H9 (cell line): ENCODE measurements at regions not wholly inside any gene's neighbourhood (a gene's known extent, or its start where the extent isn't known, plus 50 kb on each side); places are given as distances from the start of the nearest gene placed in this dataset.

Experiments
- DNase-seq: peaks from one replicate; pipeline ENCODE4 v3.0.0-alpha.2; 2017
- H2AFZ ChIP-seq: one replicate; pipeline ENCODE4 v1.6.1; 2013; ENCODE audit warnings: mild to moderate bottlenecking, low read length, control low read depth, moderate library complexity
- H2AK5ac ChIP-seq: 2 replicates; pipeline ENCODE4 v1.6.1; 2013; ENCODE audit warnings: low read length, control low read depth, mixed read lengths; ENCODE audit not compliant: insufficient read length
- H2BK120ac ChIP-seq: one replicate; pipeline ENCODE4 v1.6.1; 2013; ENCODE audit warnings: low read depth, mild to moderate bottlenecking, low read length, control low read depth, inconsistent platforms; ENCODE audit not compliant: poor library complexity, severe bottlenecking
- H2BK12ac ChIP-seq: 2 replicates; pipeline ENCODE4 v1.6.1; 2013; ENCODE audit warnings: low read length, control low read depth, mixed read lengths, low read depth; ENCODE audit not compliant: insufficient read length
- H2BK15ac ChIP-seq: 2 replicates; pipeline ENCODE4 v1.6.1; 2013; ENCODE audit warnings: low read depth, low read length, control low read depth
- H2BK20ac ChIP-seq: one replicate; pipeline ENCODE4 v1.6.1; 2013; ENCODE audit warnings: low read depth, mild to moderate bottlenecking, low read length, control low read depth, inconsistent platforms; ENCODE audit not compliant: poor library complexity, severe bottlenecking
- H2BK5ac ChIP-seq: 2 replicates; pipeline ENCODE4 v1.6.1; 2013; ENCODE audit warnings: low read length, control low read depth, mixed read lengths; ENCODE audit not compliant: insufficient read length
- H3K14ac ChIP-seq: 2 replicates; pipeline ENCODE4 v1.6.1; 2013; ENCODE audit warnings: low read length, control low read depth; ENCODE audit not compliant: insufficient read depth
- H3K18ac ChIP-seq: 2 replicates; pipeline ENCODE4 v1.6.1; 2013; ENCODE audit warnings: low read depth, mild to moderate bottlenecking, mixed read lengths, low read length, control low read depth; ENCODE audit not compliant: insufficient read length
- H3K23ac ChIP-seq: 2 replicates; pipeline ENCODE4 v1.6.1; 2013; ENCODE audit warnings: low read length, control low read depth, mixed read lengths, low read depth; ENCODE audit not compliant: insufficient read length
- H3K23me2 ChIP-seq: 2 replicates; pipeline ENCODE4 v1.6.1; 2013; ENCODE audit warnings: low read depth, mild to moderate bottlenecking, mixed read lengths, low read length, control low read depth; ENCODE audit not compliant: insufficient read length, poor library complexity, severe bottlenecking
- H3K27ac ChIP-seq: 2 replicates; pipeline ENCODE4 v1.5.1; 2013; ENCODE audit warnings: low read length, control low read depth, mixed read lengths, low read depth; ENCODE audit not compliant: insufficient read length
- H3K27me3 ChIP-seq: 2 replicates; pipeline ENCODE4 v1.6.1; 2013; ENCODE audit warnings: low read length, control low read depth, inconsistent platforms; ENCODE audit not compliant: insufficient read depth
- H3K4ac ChIP-seq: 2 replicates; pipeline ENCODE4 v1.6.1; 2013; ENCODE audit warnings: low read depth, mild to moderate bottlenecking, control low read depth, inconsistent platforms, low read length, moderate library complexity
- H3K4me1 ChIP-seq: 2 replicates; pipeline ENCODE4 v1.6.1; 2013; ENCODE audit warnings: low read length, control low read depth, inconsistent platforms; ENCODE audit not compliant: insufficient read depth
- H3K4me2 ChIP-seq: 2 replicates; pipeline ENCODE4 v1.6.1; 2013; ENCODE audit warnings: low read length, control low read depth, mixed read lengths; ENCODE audit not compliant: insufficient read length, insufficient read depth
- H3K56ac ChIP-seq: 2 replicates; pipeline ENCODE4 v1.6.1; 2013; ENCODE audit warnings: low read depth, mild to moderate bottlenecking, mixed read lengths, low read length, control low read depth; ENCODE audit not compliant: insufficient read length
- H3K79me1 ChIP-seq: 2 replicates; pipeline ENCODE4 v1.6.1; 2013; ENCODE audit warnings: low read depth, mild to moderate bottlenecking, moderate library complexity, low read length, control low read depth, inconsistent platforms; ENCODE audit not compliant: insufficient read depth, poor library complexity, severe bottlenecking
- H3K79me2 ChIP-seq: 2 replicates; pipeline ENCODE4 v1.6.1; 2013; ENCODE audit warnings: low read length, control low read depth, inconsistent platforms; ENCODE audit not compliant: insufficient read depth
- H3K9ac ChIP-seq: 2 replicates; pipeline ENCODE4 v1.6.1; 2013; ENCODE audit warnings: low read length, control low read depth, mixed read lengths; ENCODE audit not compliant: insufficient read length; ENCODE audit errors: extremely low read depth
- H3K9me3 ChIP-seq: one replicate; pipeline ENCODE4 v1.6.1; 2013; ENCODE audit warnings: low read depth, low read length, inconsistent platforms; ENCODE audit not compliant: control insufficient read depth
- H3T11ph ChIP-seq: one replicate; pipeline ENCODE4 v1.6.1; 2013; ENCODE audit warnings: mild to moderate bottlenecking, low read length, control low read depth, inconsistent platforms
- H4K20me1 ChIP-seq: one replicate; pipeline ENCODE4 v1.6.1; 2013; ENCODE audit not compliant: control insufficient read depth, insufficient read length, insufficient read depth
- H4K5ac ChIP-seq: 2 replicates; pipeline ENCODE4 v1.6.1; 2013; ENCODE audit warnings: low read depth, mild to moderate bottlenecking, mixed read lengths, low read length, control low read depth; ENCODE audit not compliant: insufficient read length
- H4K8ac ChIP-seq: replicated peaks from 2 replicates; pipeline ENCODE4 v1.6.1; 2013; ENCODE audit warnings: low read length, control low read depth, mixed read lengths, low read depth; ENCODE audit not compliant: insufficient read length
- H4K91ac ChIP-seq: 2 replicates; pipeline ENCODE4 v1.6.1; 2013; ENCODE audit warnings: low read depth, mild to moderate bottlenecking, moderate library complexity, mixed read lengths, low read length, control low read depth; ENCODE audit not compliant: insufficient read length
- H3K27ac Mint-ChIP-seq, 3 experiments: 2 replicates in 2 of 3; 3 replicates in 1 of 3; pipeline ENCODE4 v1.8.0; 2020 to 2021; ENCODE audit warnings: mixed read lengths in 3 of 3, mild to moderate bottlenecking in 1 of 3, moderate library complexity in 1 of 3
- H3K27me3 Mint-ChIP-seq: 2 replicates; pipeline ENCODE4 v1.8.0; 2021; ENCODE audit warnings: low read depth, mild to moderate bottlenecking, moderate library complexity, mixed read lengths
- H3K36me3 Mint-ChIP-seq, 3 experiments: 2 replicates in 2 of 3; 3 replicates in 1 of 3; pipeline ENCODE4 v1.8.0; 2020 to 2021; ENCODE audit warnings: low read depth in 3 of 3, mixed read lengths in 3 of 3; ENCODE audit not compliant: insufficient read depth in 1 of 3
- H3K4me1 Mint-ChIP-seq, 2 experiments: 2 replicates each; pipeline ENCODE4 v1.8.0; 2020; ENCODE audit warnings: mixed read lengths in 2 of 2
- H3K4me3 Mint-ChIP-seq, 2 experiments: 2 replicates in 1 of 2; 3 replicates in 1 of 2; pipeline ENCODE4 v1.8.0; 2020 to 2021; ENCODE audit warnings: mild to moderate bottlenecking in 2 of 2, mixed read lengths in 2 of 2, moderate library complexity in 1 of 2
- H3K9me3 Mint-ChIP-seq, 2 experiments: 2 replicates in 1 of 2; 3 replicates in 1 of 2; pipeline ENCODE4 v1.8.0; 2020; ENCODE audit warnings: mild to moderate bottlenecking in 2 of 2, mixed read lengths in 2 of 2, moderate library complexity in 1 of 2
- WGBS: extraction: QIAGEN DNeasy Blood & Tissue Kit; methylation state at CpG from one replicate; pipeline ENCODE4 v1.1.7; 2013; ENCODE audit warnings: missing lambda C conversion rate, low lambda C conversion rate, mixed read lengths; ENCODE audit not compliant: insufficient read length; ENCODE audit errors: extremely low coverage; 5-methylcytosine and 5-hydroxymethylcytosine counted together
- TF ChIP-seq, protein P1 (sequence below): fragments of 200-600 bp; sonication (generic); conservative IDR thresholded peaks from 3 replicates; pipeline ENCODE4 v1.8.0; 2021; ENCODE audit warnings: antibody characterized with exemption, mild to moderate bottlenecking

DNA sequence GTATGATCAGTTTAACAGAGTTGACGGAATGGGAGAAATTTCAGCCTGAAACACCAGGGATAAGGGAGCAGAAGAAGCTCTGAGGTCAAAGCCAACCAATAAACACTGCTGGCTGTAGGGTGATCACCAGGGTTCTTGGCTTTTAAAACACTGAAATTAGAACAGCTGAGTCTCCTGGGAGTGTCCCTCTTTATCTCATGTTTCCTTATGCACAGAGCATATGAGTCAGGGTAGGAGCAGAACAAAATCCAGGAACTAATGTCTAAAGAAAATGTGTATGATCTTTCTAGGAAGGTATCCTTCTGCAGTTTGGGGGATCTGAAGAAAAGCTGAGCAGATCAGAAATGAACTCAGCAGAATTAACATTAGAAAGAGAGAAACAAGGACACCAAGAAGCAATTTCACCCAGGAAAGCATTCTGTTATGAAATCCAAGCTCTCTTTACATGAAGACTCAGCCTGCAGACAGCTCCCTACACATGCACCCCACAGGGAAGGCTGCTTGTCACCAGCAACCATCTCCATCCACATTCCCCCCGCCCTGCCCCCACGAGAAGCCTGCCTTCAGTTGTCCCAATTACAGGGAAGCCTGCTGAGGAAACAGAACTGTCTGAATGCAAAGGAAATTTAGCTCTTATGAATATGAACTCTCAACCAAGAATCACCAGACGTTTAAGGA is 469.7 kb downstream of the PDCD6IP start:
- H3K4me1 ChIP-seq: no peaks in the 10 kb centered on the region

More for the DNA sequence above, 469.7 kb downstream of the PDCD6IP start:
- Mint-ChIP-seq H3K4me1 (peaks cover 8 to 9% of the 10 kb centered on the region in 2 experiments), H3K9me3 (no peaks in the 10 kb centered on the region), H3K27me3 (no peaks in the 10 kb centered on the region), H3K4me3 (no peak overlapping the region), H3K27ac (no peak overlapping the region; a peak in 1 of 7 replicates), H3K36me3 (no peaks in the 10 kb centered on the region)
- Histone ChIP-seq H2BK12ac (no peak overlapping the region), H3T11ph (no peak overlapping the region), H3K23me2 (no peaks in the 10 kb centered on the region), H2BK5ac (no peak overlapping the region), H3K23ac (no peak overlapping the region), H2BK20ac (no peak overlapping the region), H4K8ac (no peak overlapping the region), H3K9me3 (no peaks in the 10 kb centered on the region), H3K4me2 (no peak overlapping the region), H3K79me1 (no peaks in the 10 kb centered on the region), H3K14ac (no peak overlapping the region), H3K27ac (no peak overlapping the region), H3K4ac (no peak overlapping the region), H4K91ac (no peak overlapping the region), H2BK15ac (no peak overlapping the region), H3K18ac (no peak overlapping the region), H2BK120ac (no peak overlapping the region), H3K79me2 (no peaks in the 10 kb centered on the region), H3K27me3 (no peaks in the 10 kb centered on the region), H2AK5ac (no peak overlapping the region), H2AFZ (no peak overlapping the region), H4K20me1 (no peaks in the 10 kb centered on the region), H4K5ac (no peak overlapping the region), H3K56ac (no peak overlapping the region), H3K9ac (no peak overlapping the region)
- WGBS: no CpG with 5 or more reads among the region's 4 CpGs
- no peak for DNase-seq
- TF ChIP-seq, protein P1, sequence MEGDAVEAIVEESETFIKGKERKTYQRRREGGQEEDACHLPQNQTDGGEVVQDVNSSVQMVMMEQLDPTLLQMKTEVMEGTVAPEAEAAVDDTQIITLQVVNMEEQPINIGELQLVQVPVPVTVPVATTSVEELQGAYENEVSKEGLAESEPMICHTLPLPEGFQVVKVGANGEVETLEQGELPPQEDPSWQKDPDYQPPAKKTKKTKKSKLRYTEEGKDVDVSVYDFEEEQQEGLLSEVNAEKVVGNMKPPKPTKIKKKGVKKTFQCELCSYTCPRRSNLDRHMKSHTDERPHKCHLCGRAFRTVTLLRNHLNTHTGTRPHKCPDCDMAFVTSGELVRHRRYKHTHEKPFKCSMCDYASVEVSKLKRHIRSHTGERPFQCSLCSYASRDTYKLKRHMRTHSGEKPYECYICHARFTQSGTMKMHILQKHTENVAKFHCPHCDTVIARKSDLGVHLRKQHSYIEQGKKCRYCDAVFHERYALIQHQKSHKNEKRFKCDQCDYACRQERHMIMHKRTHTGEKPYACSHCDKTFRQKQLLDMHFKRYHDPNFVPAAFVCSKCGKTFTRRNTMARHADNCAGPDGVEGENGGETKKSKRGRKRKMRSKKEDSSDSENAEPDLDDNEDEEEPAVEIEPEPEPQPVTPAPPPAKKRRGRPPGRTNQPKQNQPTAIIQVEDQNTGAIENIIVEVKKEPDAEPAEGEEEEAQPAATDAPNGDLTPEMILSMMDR: no peak
